ENCODE measurements at regions not wholly inside any gene's neighbourhood (a gene's known extent, or its start where the extent isn't known, plus 50 kb on each side); places are given as distances from the start of the nearest gene placed in this dataset.

DNA sequence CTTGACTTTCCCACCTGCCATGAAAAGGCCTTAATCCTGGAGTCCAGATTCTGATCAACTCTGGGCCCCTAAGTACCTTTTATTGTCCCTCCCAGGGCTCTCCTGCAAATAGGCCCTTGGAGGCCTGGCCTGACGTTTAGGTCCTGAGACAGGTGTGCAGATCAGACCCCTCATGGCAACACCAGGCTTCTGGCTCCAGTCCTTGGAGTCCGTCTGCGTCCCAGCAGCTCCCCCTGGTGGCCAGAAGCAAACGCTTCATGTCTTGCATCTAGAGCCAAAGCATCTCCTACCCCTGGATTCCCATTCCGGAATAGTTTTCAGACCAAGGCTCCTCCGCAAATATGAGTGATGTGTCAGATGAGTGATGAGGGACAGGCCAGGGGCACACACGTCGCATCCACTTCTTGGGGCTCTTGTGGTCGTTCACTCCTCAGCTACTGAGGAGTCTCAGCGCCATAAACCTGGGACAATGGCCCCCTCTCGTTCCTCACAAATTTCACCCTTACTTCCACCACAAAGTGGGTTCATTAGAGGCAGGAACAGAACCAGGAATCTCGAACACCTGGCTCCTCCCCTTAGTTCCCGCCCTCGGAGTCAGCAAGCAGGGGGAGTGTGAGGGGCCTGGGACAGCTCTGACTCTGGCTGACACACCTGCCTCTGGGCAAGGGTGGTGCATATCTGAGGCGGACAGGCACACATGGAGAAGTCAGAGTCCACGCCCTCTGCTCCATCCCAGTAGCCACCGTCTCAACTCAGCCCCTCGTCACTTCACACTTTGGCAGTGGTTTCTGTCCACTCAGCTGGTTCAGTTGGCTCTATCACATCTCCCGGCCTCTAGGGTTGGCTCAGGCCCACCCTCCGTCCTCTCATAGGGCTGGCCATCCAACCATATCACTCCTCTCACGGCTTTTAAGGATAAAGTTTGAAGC, 77.9 kb upstream of the PWP1 start:
- BruUV-seq (replicated peaks), result no TSS peak
- DNase-seq (ENCODE audit: extremely low read depth in 1 of 4, low spot score in 3 of 4) (peak; percentile 79 to 83 (median 80)), ATAC-seq (peak; percentile 97), FAIRE-seq (peak; percentile 94)
- H3K36me3 ChIP-seq (ENCODE audit: control insufficient read depth, insufficient read depth, low read length), result no peaks in the 10 kb centered on the region
- in situ Hi-C loops (cut with MboI), result loop anchor here (25.0 kb wide), 1 partner anchor 670 kb away; no protein-coding TSS in a partner anchor
- POLR2A ChIA-PET, result interaction anchor here (0.7 to 1.5 kb wide), 3 partner anchors 11 to 56 kb away, joined by 3 to 7 read pairs (median 3); no protein-coding TSS in a partner anchor
- peaks cover 10 to 14% of the 10 kb centered on the region in 2 experiments; a peak in 3 of 5 replicates for H3K27me3 ChIP-seq (ENCODE audit: control insufficient read depth in 2 of 2, insufficient read depth in 2 of 2, low read length in 2 of 2)
- H2AFZ ChIP-seq (ENCODE audit: low read depth, low read length), result no peak overlapping the region
- intact Hi-C loops (cut with micrococcal nuclease), result loop anchor here (1.0 to 10.0 kb wide), 2 partner anchors 203 to 475 kb away; no protein-coding TSS in a partner anchor
- H3K27ac ChIP-seq (ENCODE audit: extremely low read depth, low read depth, low read length), result no peak overlapping the region
- CTCF ChIA-PET (ENCODE audit: low intra/inter-chr PET ratio), result interaction anchor here (0.6 to 1.3 kb wide), 4 partner anchors 165 to 481 kb away, joined by 3 to 4 read pairs (median 3); no protein-coding TSS in a partner anchor
- H3K9me1 ChIP-seq (ENCODE audit: control insufficient read depth, insufficient read depth, low read length), result no peaks in the 10 kb centered on the region
- no peak overlapping the region for H3K4me3 ChIP-seq
- H3K4me1 ChIP-seq (replicated peaks in 1 of 2; ENCODE audit: control insufficient read depth in 2 of 2, insufficient read depth in 2 of 2, low read length in 2 of 2), result no peaks in the 10 kb centered on the region; a peak in 1 of 5 replicates
- 2% methylated on average over 19 of the region's 21 CpGs for WGBS (ENCODE audit: insufficient coverage, low coverage, missing lambda C conversion rate)
- H3K9me3 ChIP-seq (replicated peaks; ENCODE audit: control insufficient read depth, insufficient read depth, low read depth, low read length), result no peaks in the 10 kb centered on the region
- 0 out of 2 replicates have a peak, but pooled peaks cover 4% of the 10 kb centered on the region for H4K20me1 ChIP-seq (replicated peaks; ENCODE audit: control insufficient read depth, insufficient read depth, low read length)
- no peak overlapping the region for H3K9ac ChIP-seq (ENCODE audit: insufficient read depth in 1 of 2, low read depth in 2 of 2, low read length in 2 of 2)
- no peaks in the 10 kb centered on the region for H3K79me2 ChIP-seq (ENCODE audit: control insufficient read depth, insufficient read depth, low read length)
- no peak overlapping the region for H3K4me2 ChIP-seq (ENCODE audit: insufficient read depth, low read length)
- TF ChIP-seq ZNF561 (CRISPR knock-in tag; conservative IDR thresholded peaks at IDR 0.05), result no peak
- no peak for TF ChIP-seq PHB2 (IDR thresholded peaks at IDR 0.05; ENCODE audit: low read depth)
- no peak for TF ChIP-seq TCFL5 (CRISPR knock-in tag; conservative IDR thresholded peaks at IDR 0.05)
- TF ChIP-seq RUNX1 (IDR thresholded peaks at IDR 0.05; ENCODE audit: low read depth), result no peak
- TF ChIP-seq MAFF (IDR thresholded peaks at IDR 0.05; ENCODE audit: low read length), result no peak
- TF ChIP-seq JUND (IDR thresholded peaks at IDR 0.05; ENCODE audit: borderline replicate concordance, low read depth, low read length), result 0 out of 2 replicates have a peak, but pooled peaks have one; percentile 14
- TF ChIP-seq JUND (tag; IDR thresholded peaks at IDR 0.05; ENCODE audit: borderline replicate concordance, low read depth, low read length), result no peak
- TF ChIP-seq FOSL1 (tag; conservative IDR thresholded peaks at IDR 0.05), result no peak
- no peak for TF ChIP-seq GATA2 (CRISPR knock-in tag; IDR thresholded peaks at IDR 0.05)
- no peak for TF ChIP-seq IRF2 (CRISPR knock-in tag; IDR thresholded peaks at IDR 0.05)
- no peak for TF ChIP-seq MED1 (CRISPR knock-in tag; IDR thresholded peaks at IDR 0.05; ENCODE audit: borderline replicate concordance)
- TF ChIP-seq, protein P1, sequence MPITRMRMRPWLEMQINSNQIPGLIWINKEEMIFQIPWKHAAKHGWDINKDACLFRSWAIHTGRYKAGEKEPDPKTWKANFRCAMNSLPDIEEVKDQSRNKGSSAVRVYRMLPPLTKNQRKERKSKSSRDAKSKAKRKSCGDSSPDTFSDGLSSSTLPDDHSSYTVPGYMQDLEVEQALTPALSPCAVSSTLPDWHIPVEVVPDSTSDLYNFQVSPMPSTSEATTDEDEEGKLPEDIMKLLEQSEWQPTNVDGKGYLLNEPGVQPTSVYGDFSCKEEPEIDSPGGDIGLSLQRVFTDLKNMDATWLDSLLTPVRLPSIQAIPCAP (CRISPR knock-in tag; IDR thresholded peaks at IDR 0.05; ENCODE audit: borderline replicate concordance), result no peak
- no peak for TF ChIP-seq CGGBP1 (CRISPR knock-in tag; IDR thresholded peaks at IDR 0.05)
- TF ChIP-seq CREB1 (IDR thresholded peaks at IDR 0.05), result no peak
- no peak for TF ChIP-seq CREB1 (CRISPR knock-in tag; IDR thresholded peaks at IDR 0.05)
- no peak for TF ChIP-seq ZNF239 (CRISPR knock-in tag; IDR thresholded peaks at IDR 0.05)
- no peak for TF ChIP-seq XRCC3 (IDR thresholded peaks at IDR 0.05)
- TF ChIP-seq ZFP30 (CRISPR knock-in tag; IDR thresholded peaks at IDR 0.05; ENCODE audit: borderline replicate concordance), result no peak
- TF ChIP-seq VEZF1 (CRISPR knock-in tag; IDR thresholded peaks at IDR 0.05), result no peak
- TF ChIP-seq ZNF785 (CRISPR knock-in tag; IDR thresholded peaks at IDR 0.05), result no peak
- TF ChIP-seq ZNF830 (CRISPR knock-in tag; IDR thresholded peaks at IDR 0.05), result no peak
